Right lobe of liver (tissue), 6 donors: ENCODE measurements at regions not wholly inside any gene's neighbourhood (a gene's known extent, or its start where the extent isn't known, plus 50 kb on each side); places are given as distances from the start of the nearest gene placed in this dataset.
A peak's percentile ranks its signal among the peaks of the same experiment; 100 is the strongest.

Source experiments
- ATAC-seq, 4 donors: fragments of 200-7000 bp; cut with Tn5 transposase; one replicate each; pipeline ENCODE4 v1.9.1; 2020; ENCODE audit warnings: mild to moderate bottlenecking in 4 of 4, moderate library complexity in 4 of 4
- DNase-seq, 3 donors: peaks; one replicate each; pipeline ENCODE4 v3.0.0-alpha.2; 2020
- H3K27ac ChIP-seq, 3 donors: fragments of 200-600 bp; one replicate each; pipeline ENCODE4 v1.8.0; 2022
- H3K27me3 ChIP-seq, 2 donors: fragments of 200-600 bp; one replicate each; pipeline ENCODE4 v1.8.0; 2022
- H3K36me3 ChIP-seq, 4 donors: fragments of 200-600 bp; sonication (generic) in 1 of 4; one replicate each; pipeline versions ENCODE4 v1.5.1 to v1.8.0; 2017 to 2022; ENCODE audit warnings: control low read depth in 1 of 4
- H3K4me1 ChIP-seq, 4 donors: fragments of 200-600 bp; sonication (generic) in 1 of 4; one replicate each; pipeline versions ENCODE4 v1.5.1 to v1.8.0; 2017 to 2022; ENCODE audit warnings: control low read depth in 1 of 4
- H3K4me3 ChIP-seq, 3 donors: fragments of 200-600 bp; one replicate each; pipeline ENCODE4 v1.8.0; 2022
- H3K9me3 ChIP-seq, 4 donors: fragments of 200-600 bp; sonication (generic) in 1 of 4; one replicate each; pipeline versions ENCODE4 v1.5.1 to v1.8.0; 2017 to 2022; ENCODE audit warnings: control low read depth in 1 of 4
- POLR2A ChIP-seq: fragments of 450-650 bp; IDR thresholded peaks from one replicate; pipeline ENCODE4 v1.6.1; 2017; ENCODE audit warnings: antibody characterized with exemption, mild to moderate bottlenecking
- WGBS: methylation state at CpG from one replicate; pipeline ENCODE4 v1.1.6; 2018; ENCODE audit warnings: low coverage, low lambda C conversion rate; ENCODE audit not compliant: insufficient coverage; ENCODE audit errors: missing lambda C conversion rate; 5-methylcytosine and 5-hydroxymethylcytosine counted together
- intact Hi-C, 2 donors: fragments of 100-400 bp; cut with DNase I; formaldehyde crosslinking; loops; one replicate each; pipeline versions ENCODE4 v1.11.2 to v1.14.1; 2022
- TF ChIP-seq, protein P1 (sequence below), 4 donors: fragments of 200-600 bp in 3 of 4; fragments of 450-650 bp in 1 of 4; IDR thresholded peaks; one replicate each; pipeline versions ENCODE4 v1.5.1 to v1.8.0; 2016 to 2022; ENCODE audit warnings: antibody characterized with exemption in 4 of 4, mild to moderate bottlenecking in 2 of 4
- donor health status: DM: no; HTN: yes; CAD: no.
- donor health status: DM: no; HTN: no; CAD: no.
- donor health status: DM: no; HTN: no; CAD: no.
- donor health status: DM: no; HTN: yes; CAD: no.
- donor health status: DM: no; HTN: yes; CAD: no.

DNA sequence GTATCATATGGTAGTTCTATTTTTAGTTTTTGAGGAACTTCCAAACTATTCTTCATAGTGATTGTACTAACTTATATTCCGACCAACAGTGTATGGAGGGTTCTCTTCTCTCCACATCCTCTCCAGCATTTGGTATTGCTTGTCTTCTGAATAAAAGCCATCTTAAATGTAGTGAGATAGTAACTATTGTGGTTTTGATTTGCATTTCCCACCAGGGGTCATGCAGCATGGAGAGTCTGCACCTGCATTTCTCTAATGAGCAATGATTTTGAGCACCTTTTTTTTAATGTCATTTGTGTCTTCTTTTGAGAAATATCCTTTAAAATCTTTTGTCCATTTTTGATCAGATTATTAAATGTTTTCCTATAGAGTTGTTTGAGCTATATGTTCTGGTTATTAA, 718.5 kb downstream of the ZBBX start:
- 58% methylated on average over 1 of the region's 1 CpG for WGBS
- no peak for ATAC-seq
- no peaks in the 10 kb centered on the region for H3K27me3 ChIP-seq
- H3K36me3 ChIP-seq, result no peaks in the 10 kb centered on the region
- no peaks in the 10 kb centered on the region for H3K9me3 ChIP-seq
- intact Hi-C loops, result no loop called here
- H3K27ac ChIP-seq, result no peak overlapping the region
- no peak for DNase-seq
- TF ChIP-seq, protein P1, sequence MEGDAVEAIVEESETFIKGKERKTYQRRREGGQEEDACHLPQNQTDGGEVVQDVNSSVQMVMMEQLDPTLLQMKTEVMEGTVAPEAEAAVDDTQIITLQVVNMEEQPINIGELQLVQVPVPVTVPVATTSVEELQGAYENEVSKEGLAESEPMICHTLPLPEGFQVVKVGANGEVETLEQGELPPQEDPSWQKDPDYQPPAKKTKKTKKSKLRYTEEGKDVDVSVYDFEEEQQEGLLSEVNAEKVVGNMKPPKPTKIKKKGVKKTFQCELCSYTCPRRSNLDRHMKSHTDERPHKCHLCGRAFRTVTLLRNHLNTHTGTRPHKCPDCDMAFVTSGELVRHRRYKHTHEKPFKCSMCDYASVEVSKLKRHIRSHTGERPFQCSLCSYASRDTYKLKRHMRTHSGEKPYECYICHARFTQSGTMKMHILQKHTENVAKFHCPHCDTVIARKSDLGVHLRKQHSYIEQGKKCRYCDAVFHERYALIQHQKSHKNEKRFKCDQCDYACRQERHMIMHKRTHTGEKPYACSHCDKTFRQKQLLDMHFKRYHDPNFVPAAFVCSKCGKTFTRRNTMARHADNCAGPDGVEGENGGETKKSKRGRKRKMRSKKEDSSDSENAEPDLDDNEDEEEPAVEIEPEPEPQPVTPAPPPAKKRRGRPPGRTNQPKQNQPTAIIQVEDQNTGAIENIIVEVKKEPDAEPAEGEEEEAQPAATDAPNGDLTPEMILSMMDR (IDR thresholded peaks at IDR 0.05), result no peak
- no peak for TF ChIP-seq POLR2A
- no peaks in the 10 kb centered on the region for H3K4me1 ChIP-seq
- no peak overlapping the region for H3K4me3 ChIP-seq

DNA sequence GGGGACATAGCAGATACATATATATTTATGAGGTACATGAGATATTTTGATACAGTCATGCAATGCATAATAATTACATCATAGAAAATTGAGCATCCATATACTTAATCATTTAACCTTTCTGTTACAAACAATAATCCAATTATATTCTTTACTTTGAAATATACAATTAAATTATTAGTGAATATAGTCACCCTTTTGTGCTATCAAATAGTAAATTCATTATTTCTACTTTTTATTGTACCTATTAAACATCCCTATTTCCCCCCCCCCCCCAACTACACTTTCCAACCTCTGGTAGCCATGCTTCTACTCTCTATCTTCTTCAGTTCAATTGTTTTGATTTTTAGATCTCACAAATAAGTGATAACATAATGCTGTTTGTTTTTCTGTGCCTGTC, 719.1 kb downstream of the ZBBX start:
- H3K4me3 ChIP-seq, result no peak overlapping the region

DNA sequence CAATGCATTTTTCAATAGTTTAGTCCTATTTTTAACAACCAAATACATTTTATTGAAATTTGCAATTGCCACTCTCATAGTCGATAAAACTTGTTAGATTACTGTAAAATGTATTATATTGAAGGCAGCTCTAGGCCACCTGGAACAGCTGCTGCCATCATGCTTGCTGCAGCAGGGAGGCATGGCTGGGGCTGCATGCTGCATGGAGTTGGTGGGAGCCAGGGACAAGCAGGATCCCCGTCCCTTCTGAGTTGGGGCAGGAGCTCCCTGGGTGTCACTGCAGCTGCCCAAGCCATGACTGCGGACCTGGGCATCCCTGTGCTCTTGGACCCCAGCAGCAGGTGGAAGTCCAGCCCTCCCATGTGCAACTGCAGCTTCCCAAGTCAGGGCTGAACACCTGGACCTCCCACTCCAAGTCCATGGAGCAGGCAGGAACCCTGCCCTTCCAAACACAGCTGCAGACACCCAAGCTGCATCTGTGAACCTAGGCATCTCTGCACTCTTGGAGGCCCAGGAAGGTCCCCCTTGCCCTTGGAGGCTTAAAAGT, 742.0 kb downstream of the ZBBX start:
- DNase-seq (no peak), ATAC-seq (peak in 2 of 4 donors; percentile 12 to 28)
- H3K36me3 ChIP-seq, result no peaks in the 10 kb centered on the region
- no peak for TF ChIP-seq POLR2A
- TF ChIP-seq, protein P1 (IDR thresholded peaks at IDR 0.05), result no peak
- no peaks in the 10 kb centered on the region for H3K27me3 ChIP-seq
- H3K9me3 ChIP-seq, result no peaks in the 10 kb centered on the region
- H3K4me1 ChIP-seq, result no peaks in the 10 kb centered on the region
- no peak overlapping the region for H3K27ac ChIP-seq
- no peak overlapping the region for H3K4me3 ChIP-seq
- 53% methylated on average over 1 of the region's 3 CpGs for WGBS
- intact Hi-C loops, result no loop called here

More for the DNA sequence above, 719.1 kb downstream of the ZBBX start:
- ATAC-seq (no peak), DNase-seq (no peak)
- Histone ChIP-seq H3K27me3 (no peaks in the 10 kb centered on the region), H3K36me3 (no peaks in the 10 kb centered on the region), H3K4me1 (no peaks in the 10 kb centered on the region), H3K9me3 (no peaks in the 10 kb centered on the region), H3K27ac (no peak overlapping the region)
- no peak for TF ChIP-seq POLR2A
- TF ChIP-seq, protein P1 (IDR thresholded peaks at IDR 0.05), result no peak
- intact Hi-C loops, result no loop called here

DNA sequence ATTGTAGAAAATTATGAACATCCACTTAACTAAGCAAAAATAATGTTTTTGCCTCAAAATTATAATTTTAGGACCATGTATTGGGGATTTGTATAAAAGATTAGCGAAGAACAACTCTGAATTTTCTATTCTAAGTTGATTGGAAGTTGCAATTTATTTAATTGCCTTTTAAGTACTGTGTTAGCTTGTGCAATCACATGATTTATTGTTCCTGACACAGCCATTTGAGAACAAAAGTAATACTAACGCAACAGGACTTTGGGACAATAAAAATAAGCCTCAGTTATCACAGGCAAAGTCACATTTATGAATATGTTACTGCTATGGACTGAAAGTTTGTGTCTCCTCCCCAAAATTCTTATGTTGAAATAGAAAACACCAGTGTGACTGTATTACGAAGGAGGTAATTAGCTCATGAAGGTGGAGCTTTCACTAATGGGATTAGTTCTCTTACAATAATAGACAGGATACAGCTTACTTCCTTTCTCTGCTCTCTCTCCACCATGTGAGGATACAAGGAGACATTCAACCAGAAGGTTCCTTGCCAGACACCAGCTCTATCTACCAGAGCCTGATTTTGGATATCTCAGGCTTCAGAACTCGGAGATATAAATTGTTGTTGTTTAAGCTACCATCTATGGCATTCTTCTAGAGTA, 745.9 kb downstream of the ZBBX start:
- Histone ChIP-seq H3K4me1 (no peaks in the 10 kb centered on the region), H3K9me3 (no peaks in the 10 kb centered on the region), H3K27ac (no peak overlapping the region), H3K36me3 (no peaks in the 10 kb centered on the region), H3K4me3 (no peak overlapping the region), H3K27me3 (no peaks in the 10 kb centered on the region)
- ATAC-seq, result no peak
- no peak for TF ChIP-seq POLR2A
- TF ChIP-seq, protein P1 (IDR thresholded peaks at IDR 0.05), result no peak
- no peak for DNase-seq
- intact Hi-C loops, result no loop called here
- WGBS, result 29% methylated on average over 4 of the region's 4 CpGs
